Mesodermal cell (in vitro differentiated cells): ENCODE measurements at regions not wholly inside any gene's neighbourhood (a gene's known extent, or its start where the extent isn't known, plus 50 kb on each side); places are given as distances from the start of the nearest gene placed in this dataset.
"Not testable (repeated sequence)": the region's sequence is repeated elsewhere in the genome, so short reads cannot be mapped to it uniquely, and the experiment has no call there.

Experiments used
- H3K27ac ChIP-seq: 2 replicates; pipeline ENCODE4 v1.7.0; 2013; ENCODE audit warnings: mild to moderate bottlenecking, low read depth, low read length, moderate library complexity; ENCODE audit not compliant: severe bottlenecking
- H3K36me3 ChIP-seq: 2 replicates; pipeline ENCODE4 v1.7.1; 2013; ENCODE audit warnings: mild to moderate bottlenecking, low read length, moderate library complexity; ENCODE audit not compliant: control insufficient read depth, insufficient read depth
- H3K4me1 ChIP-seq: one replicate; pipeline ENCODE4 v1.7.1; 2013; ENCODE audit warnings: mild to moderate bottlenecking, low read length; ENCODE audit not compliant: insufficient read depth, control insufficient read depth, poor library complexity, severe bottlenecking
- H3K4me3 ChIP-seq: 2 replicates; pipeline ENCODE4 v1.7.0; 2013; ENCODE audit warnings: low read length, control low read depth, mild to moderate bottlenecking; ENCODE audit not compliant: insufficient read depth, poor library complexity, severe bottlenecking; ENCODE audit errors: extremely low read depth
- H3K9me3 ChIP-seq: 2 replicates; pipeline ENCODE4 v1.7.1; 2013; ENCODE audit warnings: mild to moderate bottlenecking, low read length, moderate library complexity; ENCODE audit not compliant: control insufficient read depth
- whole genome bisulfite sequencing, 2 experiments: methylation state at CpG; one replicate each; pipeline ENCODE4 v1.1.5; 2013; ENCODE audit warnings: missing lambda C conversion rate in 2 of 2; ENCODE audit not compliant: insufficient coverage in 2 of 2; 5-methylcytosine and 5-hydroxymethylcytosine counted together

DNA sequence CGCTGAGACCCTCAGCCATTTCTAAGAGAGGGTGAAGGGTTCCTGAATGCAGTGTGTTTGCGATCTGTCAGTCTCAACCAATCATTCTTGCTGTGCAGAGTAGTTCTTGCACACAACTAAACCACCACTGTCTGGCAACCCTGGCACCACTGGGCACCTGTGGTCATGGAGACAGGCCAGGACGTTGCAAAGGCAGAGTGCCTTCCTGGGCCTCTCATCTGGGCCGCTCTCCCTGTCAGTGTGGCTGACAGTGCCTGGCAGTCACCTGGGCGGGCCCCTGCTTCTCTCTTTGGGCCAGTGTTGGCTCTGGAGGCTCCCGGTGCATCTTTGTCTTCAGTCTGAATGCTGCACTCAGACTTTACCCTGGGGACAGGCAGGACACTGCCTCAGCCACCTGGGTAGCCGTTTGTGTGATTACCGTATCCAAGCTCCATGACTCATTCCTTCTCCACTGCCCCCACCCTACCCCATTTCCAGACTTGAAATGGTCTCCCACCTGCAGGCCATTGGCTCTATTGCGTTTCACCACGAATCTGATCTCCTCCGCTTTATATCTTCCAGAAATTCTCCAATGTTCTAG, 104.6 kb upstream of the KLF13 start:
- H3K9me3 ChIP-seq: no peaks in the 10 kb centered on the region
- 71 to 79% methylated on average over 8 of the region's 11 CpGs for WGBS, 2 experiments
- H3K4me3 ChIP-seq: no peak overlapping the region
- no peaks in the 10 kb centered on the region for H3K36me3 ChIP-seq
- no peak overlapping the region for H3K27ac ChIP-seq
- H3K4me1 ChIP-seq: no peaks in the 10 kb centered on the region

DNA sequence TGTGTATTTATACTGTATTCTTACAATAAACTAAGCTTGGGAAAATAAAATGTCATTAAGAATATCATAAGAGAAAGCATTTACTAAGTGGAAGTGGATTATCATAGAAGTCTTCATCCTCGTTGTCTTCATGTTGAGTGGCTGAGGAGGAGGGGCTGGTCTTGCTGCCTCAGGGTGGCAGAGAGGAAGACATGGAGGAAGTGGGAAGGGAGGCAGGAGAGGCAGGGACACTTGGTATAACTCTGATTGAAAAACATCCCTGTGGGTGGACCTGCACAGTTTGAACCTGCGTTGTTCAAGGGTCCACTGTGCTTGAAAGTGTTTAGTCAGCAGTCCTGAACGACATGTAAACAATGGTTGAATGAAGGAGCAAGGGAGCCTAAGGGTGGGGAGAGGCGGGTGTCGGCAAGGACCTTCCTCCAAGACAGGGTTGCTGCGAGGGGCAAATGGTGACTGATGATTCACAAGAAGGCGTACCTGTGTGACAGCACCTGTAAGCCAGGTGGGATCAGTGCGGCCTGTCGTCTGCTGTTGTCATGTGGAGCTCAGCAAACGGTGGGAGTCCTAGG, 103.8 kb upstream of the KLF13 start:
- H3K27ac ChIP-seq: no peak overlapping the region
- H3K36me3 ChIP-seq: no peaks in the 10 kb centered on the region
- H3K4me1 ChIP-seq: no peaks in the 10 kb centered on the region
- WGBS, 2 experiments: 83 to 87% methylated on average over 9 of the region's 10 CpGs
- H3K4me3 ChIP-seq: no peak overlapping the region
- no peaks in the 10 kb centered on the region for H3K9me3 ChIP-seq

DNA sequence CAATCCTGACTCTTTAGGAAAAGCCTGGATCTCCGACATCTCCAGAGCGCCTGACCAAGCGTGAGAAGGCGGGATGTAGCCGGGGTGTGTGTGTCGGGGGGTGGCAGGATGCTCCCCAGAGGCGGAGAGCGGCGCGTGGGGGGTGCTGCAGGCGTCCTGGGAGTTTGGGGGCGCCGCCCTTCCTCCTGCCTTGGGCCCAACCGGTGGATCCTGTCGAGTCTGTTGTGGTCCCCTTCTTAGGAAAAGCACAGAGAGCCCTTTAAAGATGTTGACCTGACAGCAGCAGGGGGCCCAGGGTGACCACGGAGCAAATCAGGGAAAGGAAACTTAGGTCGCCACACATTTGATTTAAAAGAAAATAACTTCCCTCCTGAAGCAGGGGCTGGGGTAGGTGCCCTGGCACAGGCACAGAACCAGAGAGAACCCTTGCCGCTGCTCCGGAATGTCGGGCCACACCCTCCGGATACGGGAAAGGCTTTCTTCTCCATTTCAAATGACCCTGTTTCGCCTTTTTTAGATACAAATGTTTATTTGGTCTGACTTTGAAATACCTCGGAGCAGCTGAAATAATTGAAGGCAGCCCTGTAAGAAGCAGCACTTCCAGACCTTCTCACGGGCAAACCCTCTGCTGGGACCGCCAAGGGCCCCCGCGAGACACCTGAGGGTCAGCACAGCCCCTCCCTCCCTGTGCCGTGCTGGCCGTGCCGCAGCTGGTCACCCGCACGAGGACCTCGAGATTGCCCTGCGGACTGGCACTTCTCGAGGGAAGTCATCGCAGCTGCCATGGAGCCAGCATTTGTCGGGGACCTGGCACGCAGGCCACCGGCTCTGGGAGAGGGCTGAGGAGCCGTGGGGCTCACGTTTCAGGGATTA, 102.9 kb upstream of the KLF13 start:
- Histone ChIP-seq H3K4me3 (no peak overlapping the region), H3K36me3 (no peaks in the 10 kb centered on the region), H3K4me1 (no peaks in the 10 kb centered on the region), H3K27ac (no peak overlapping the region), H3K9me3 (no peaks in the 10 kb centered on the region)
- WGBS, 2 experiments: 84 to 87% methylated on average over 37 to 39 of the region's 42 CpGs

DNA sequence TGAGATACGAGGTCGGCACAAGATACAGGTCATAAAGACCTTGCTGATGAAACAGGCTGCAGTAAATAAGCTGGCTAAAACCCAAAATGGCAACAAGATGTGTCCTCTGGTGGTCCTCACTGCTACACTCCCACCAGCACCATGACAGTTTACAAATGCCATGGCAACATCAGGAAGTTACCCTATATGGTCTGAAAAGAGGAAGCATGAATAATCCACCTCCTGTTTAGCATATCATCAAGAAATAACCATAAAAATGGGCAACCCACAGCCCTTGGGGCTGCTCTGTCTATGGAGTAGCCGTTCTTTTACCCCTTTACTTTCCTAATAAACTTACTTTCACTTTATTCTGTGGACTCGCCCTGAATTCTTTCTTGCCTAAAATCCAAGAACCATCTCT, 102.0 kb upstream of the KLF13 start:
- 75 to 78% methylated on average over 3 to 4 of the region's 4 CpGs for WGBS, 2 experiments
- H3K9me3 ChIP-seq, H3K27ac ChIP-seq: not testable (repeated sequence)

DNA sequence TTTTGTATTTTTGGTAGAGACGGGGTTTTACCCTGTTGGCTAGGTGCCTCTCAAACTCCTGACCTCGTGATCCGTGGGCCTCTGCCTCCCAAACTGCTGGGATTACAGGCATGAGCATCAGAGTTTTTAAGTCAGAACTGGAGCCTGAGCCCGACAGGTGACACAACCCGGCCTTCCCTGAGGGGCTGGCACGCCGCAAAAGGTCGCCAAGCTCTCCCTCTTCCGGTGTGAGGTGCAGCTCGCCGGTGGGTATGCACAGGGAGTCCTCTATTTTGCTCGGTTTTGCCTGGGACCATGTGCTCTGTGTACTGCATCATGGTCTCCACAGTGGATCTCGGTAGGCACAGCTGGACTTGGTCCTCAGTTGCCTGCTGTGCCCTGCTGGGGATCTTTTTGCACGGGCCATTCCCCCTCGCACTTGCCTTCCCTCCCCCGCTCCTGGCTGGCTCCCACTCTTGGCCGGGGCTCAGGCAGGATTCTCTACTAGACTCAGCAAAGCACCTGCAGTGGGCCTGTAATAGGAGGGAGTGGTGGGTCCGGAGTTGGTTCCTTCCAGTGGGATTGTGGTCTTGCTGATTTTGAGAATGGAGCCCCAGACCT, 101.2 kb upstream of the KLF13 start:
- Histone ChIP-seq H3K4me1 (no peaks in the 10 kb centered on the region), H3K4me3 (no peak overlapping the region), H3K9me3 (no peaks in the 10 kb centered on the region), H3K27ac (no peak overlapping the region), H3K36me3 (no peaks in the 10 kb centered on the region)
- 79 to 87% methylated on average over 13 of the region's 18 CpGs for WGBS, 2 experiments

More for the DNA sequence above, 102.0 kb upstream of the KLF13 start:
- H3K4me1 ChIP-seq, H3K4me3 ChIP-seq, H3K36me3 ChIP-seq: not testable (repeated sequence)

DNA sequence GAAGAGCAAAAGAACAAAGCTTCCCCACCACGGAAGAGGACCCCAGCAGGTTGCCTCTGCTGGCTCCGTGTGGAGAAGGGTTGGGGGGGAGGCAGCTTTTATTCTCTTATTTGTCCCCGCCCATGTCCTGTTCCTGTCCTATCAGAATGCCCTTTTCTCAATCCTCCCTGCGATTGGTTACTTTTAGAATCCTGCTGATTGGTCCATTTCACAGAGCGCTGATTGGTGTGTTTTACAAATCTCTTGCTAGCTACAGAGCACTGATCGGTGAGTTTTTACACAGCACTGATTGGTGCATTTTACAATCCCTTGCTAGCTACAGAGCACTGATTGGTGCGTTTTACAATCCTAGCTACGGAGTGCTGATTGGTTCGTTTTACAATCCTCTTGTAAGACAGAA, 100.6 kb upstream of the KLF13 start:
- H3K4me3 ChIP-seq: no peak overlapping the region
- H3K4me1 ChIP-seq: no peaks in the 10 kb centered on the region
- H3K9me3 ChIP-seq: no peaks in the 10 kb centered on the region
- 93 to 96% methylated on average over 8 of the region's 9 CpGs for WGBS, 2 experiments
- no peak overlapping the region for H3K27ac ChIP-seq
- H3K36me3 ChIP-seq: no peaks in the 10 kb centered on the region

DNA sequence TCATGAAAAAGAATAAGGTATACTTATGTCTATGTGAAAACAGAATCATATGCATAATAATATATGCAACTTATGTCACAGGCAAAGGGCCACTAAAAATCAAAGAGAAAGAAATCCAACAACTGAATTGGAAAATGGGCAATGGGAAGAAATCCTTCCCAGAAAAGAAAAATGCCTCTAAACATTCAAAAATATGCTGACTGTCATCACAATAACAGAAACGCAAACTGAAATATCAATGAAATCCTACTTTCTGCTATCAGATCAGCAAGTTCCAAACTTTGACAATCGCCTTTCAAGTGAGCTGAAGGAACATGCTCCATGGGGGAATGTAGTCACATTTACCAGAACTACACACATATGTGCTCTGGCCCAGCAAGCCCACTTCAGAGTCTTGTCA, 99.4 kb upstream of the KLF13 start:
- H3K4me1 ChIP-seq: no peaks in the 10 kb centered on the region
- WGBS, 2 experiments: 67 to 83% methylated on average over 1 to 2 of the region's 2 CpGs
- H3K9me3 ChIP-seq: no peaks in the 10 kb centered on the region
- H3K4me3 ChIP-seq: no peak overlapping the region
- H3K36me3 ChIP-seq: no peaks in the 10 kb centered on the region
- no peak overlapping the region for H3K27ac ChIP-seq

DNA sequence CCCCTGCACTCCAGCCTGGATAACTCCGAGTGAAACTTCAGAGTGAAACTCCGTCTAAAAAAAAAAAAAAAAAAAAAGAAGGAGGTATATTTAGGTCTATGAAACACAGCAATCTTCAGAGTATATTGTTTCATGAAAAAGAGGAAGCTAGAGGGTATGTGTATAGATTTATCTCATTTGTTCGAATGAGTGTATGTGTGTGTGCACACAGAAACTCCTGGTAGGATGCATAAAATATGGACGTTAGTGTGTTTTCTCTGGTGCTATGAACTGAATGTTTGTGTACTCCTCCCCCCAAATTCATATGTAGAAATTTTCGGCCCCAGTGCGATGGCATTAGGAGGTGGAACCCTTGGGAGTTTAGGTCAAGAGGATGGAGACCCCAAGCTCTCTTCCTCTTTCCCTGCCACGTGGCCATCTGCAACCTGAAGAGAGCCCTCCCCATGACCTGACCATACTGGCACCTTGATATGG, 98.6 kb upstream of the KLF13 start:
- no peak overlapping the region for H3K27ac ChIP-seq
- no peaks in the 10 kb centered on the region for H3K36me3 ChIP-seq
- H3K4me3 ChIP-seq: no peak overlapping the region
- no peaks in the 10 kb centered on the region for H3K9me3 ChIP-seq
- WGBS, 2 experiments: 77 to 89% methylated on average over 3 to 5 of the region's 7 CpGs
- H3K4me1 ChIP-seq: no peaks in the 10 kb centered on the region

DNA sequence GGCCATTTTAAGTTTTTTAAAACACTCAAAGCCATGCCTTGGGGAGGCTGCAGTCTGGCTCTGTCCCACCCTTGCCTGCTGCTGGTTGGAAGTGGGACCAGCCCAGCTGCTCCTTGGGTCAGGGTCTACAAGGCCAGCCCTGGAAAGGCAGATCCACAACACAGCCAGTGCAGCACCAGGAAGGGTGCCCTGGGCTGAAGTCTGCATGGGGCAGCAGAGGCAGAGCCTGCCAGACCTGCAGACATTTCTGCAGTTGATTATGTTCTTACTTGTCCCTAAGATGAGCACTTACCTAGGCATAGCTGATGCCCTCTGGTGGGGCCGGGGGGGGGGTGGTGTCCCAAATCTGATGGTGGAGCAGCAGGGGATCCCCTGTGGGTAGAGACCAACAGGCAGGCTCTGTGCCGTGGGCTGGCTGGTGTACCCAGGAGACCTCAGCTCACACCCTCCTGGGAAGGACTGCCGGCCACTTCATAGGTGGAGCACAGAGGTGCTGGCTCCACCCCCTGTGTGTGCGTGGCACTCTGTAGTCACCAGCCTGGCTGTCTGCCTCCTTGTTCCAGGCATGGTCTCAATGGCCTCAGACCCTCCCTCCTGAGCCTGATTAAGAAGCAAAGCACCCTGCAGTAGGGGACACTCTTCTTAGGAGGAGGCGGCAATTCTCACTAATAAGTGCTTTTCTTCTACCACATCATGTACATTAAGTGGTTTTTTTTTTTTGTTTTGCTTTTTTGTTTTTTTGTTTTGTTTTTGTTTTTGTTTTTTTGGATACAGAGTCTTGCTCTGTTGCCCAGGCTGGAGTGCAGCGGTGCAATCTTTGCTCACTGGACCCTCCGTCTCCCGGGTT, 97.4 kb upstream of the KLF13 start:
- no peak overlapping the region for H3K27ac ChIP-seq
- no peaks in the 10 kb centered on the region for H3K4me1 ChIP-seq
- WGBS, 2 experiments: 60 to 81% methylated on average over 4 to 7 of the region's 8 CpGs
- H3K4me3 ChIP-seq: no peak overlapping the region
- H3K36me3 ChIP-seq: no peaks in the 10 kb centered on the region
- no peaks in the 10 kb centered on the region for H3K9me3 ChIP-seq
